B cell (primary cell): ENCODE measurements at regions not wholly inside any gene's neighbourhood (a gene's known extent, or its start where the extent isn't known, plus 50 kb on each side); places are given as distances from the start of the nearest gene placed in this dataset.

ENCODE experiments used
- ATAC-seq: fragments of 200-7000 bp; cut with Tn5 transposase; one replicate; pipeline ENCODE4 v1.10.0; 2021; ENCODE audit warnings: low read depth, mild to moderate bottlenecking, moderate number of reproducible peaks, moderate library complexity
- CTCF ChIA-PET: fragments of 350-600 bp; sonication (Branson Sonifier 250); formaldehyde crosslinking; loops from one replicate; lab custom pipeline; 2021; ENCODE audit warnings: antibody characterized with exemption, inconsistent platforms; lab: Charles Lee
- POLR2A ChIA-PET: fragments of 350-600 bp; sonication (Branson Sonifier 250); formaldehyde crosslinking; loops from one replicate; lab custom pipeline; 2021; ENCODE audit warnings: antibody characterized with exemption; lab: Charles Lee
- DNase-seq: peaks from one replicate; pipeline ENCODE4 v3.0.0; 2013
- H2AFZ ChIP-seq: 2 replicates; pipeline ENCODE4 v1.6.1; 2012; ENCODE audit warnings: mild to moderate bottlenecking, low read depth, low read length; ENCODE audit not compliant: insufficient read depth, poor library complexity, severe bottlenecking
- H3K27ac ChIP-seq, 2 donors: 1 replicate in 1 of 2; 2 replicates in 1 of 2; pipeline ENCODE4 v1.5.1; 2012 to 2013; ENCODE audit warnings: low read length in 2 of 2, mild to moderate bottlenecking in 2 of 2, moderate library complexity in 1 of 2
- H3K27me3 ChIP-seq, 4 experiments: fragments of 200-600 bp in 1 of 4; sonication (generic) in 1 of 4; replicated peaks in 1 of 4; 1 replicate in 2 of 4; 2 replicates in 2 of 4; pipeline versions ENCODE4 v1.6.1 to v1.7.0; 2013 to 2016; ENCODE audit warnings: low read length in 3 of 4, mild to moderate bottlenecking in 2 of 4, mixed read lengths in 1 of 4, moderate library complexity in 1 of 4; ENCODE audit not compliant: insufficient read depth in 4 of 4, control insufficient read depth in 3 of 4; ENCODE audit errors: control extremely low read depth in 1 of 4
- H3K36me3 ChIP-seq, 2 experiments: replicated peaks in 1 of 2; 1 replicate in 1 of 2; 2 replicates in 1 of 2; pipeline versions ENCODE4 v1.6.1 to v1.7.1; 2013; ENCODE audit warnings: low read length in 1 of 2; ENCODE audit not compliant: insufficient read depth in 2 of 2, control insufficient read depth in 1 of 2; ENCODE audit errors: control extremely low read depth in 1 of 2, extremely low read depth in 1 of 2
- H3K4me1 ChIP-seq, 2 donors: fragments of 200-600 bp in 1 of 2; sonication (generic) in 1 of 2; 1 replicate in 1 of 2; 2 replicates in 1 of 2; pipeline versions ENCODE4 v1.5.1 to v1.6.1; 2013 to 2017; ENCODE audit warnings: low read length in 2 of 2; ENCODE audit not compliant: control insufficient read depth in 2 of 2, insufficient read depth in 2 of 2
- H3K4me2 ChIP-seq: replicated peaks from 2 replicates; pipeline ENCODE3; 2012; ENCODE audit warnings: mild to moderate bottlenecking, low read depth, low read length; ENCODE audit not compliant: poor library complexity, severe bottlenecking
- H3K4me3 ChIP-seq, 5 experiments: fragments of 200-600 bp in 1 of 5; sonication (generic) in 1 of 5; 1 replicate in 3 of 5; 2 replicates in 2 of 5; pipeline versions ENCODE4 v1.5.1 to v1.7.0; 2011 to 2016; ENCODE audit warnings: low read length in 4 of 5, mild to moderate bottlenecking in 4 of 5, low read depth in 2 of 5, control low read depth in 1 of 5, moderate library complexity in 1 of 5; ENCODE audit not compliant: insufficient read depth in 1 of 5; ENCODE audit errors: control extremely low read depth in 1 of 5, extremely low read depth in 1 of 5
- H3K79me2 ChIP-seq: fragments of 200-600 bp; sonication (generic); one replicate; pipeline ENCODE4 v1.6.0; 2016; ENCODE audit warnings: low read length; ENCODE audit not compliant: control insufficient read depth, insufficient read depth
- H3K9ac ChIP-seq: fragments of 200-600 bp; sonication (generic); 2 replicates; pipeline ENCODE4 v1.6.1; 2017; ENCODE audit warnings: mild to moderate bottlenecking, low read length, moderate library complexity
- H3K9me3 ChIP-seq, 3 donors: one replicate each; pipeline versions ENCODE4 v1.6.1 to v1.7.1; 2013; ENCODE audit warnings: low read length in 2 of 3; ENCODE audit not compliant: control insufficient read depth in 2 of 3, insufficient read depth in 1 of 3; ENCODE audit errors: control extremely low read depth in 1 of 3
- H4K20me1 ChIP-seq: 2 replicates; pipeline ENCODE4 v1.6.0; 2012; ENCODE audit warnings: mild to moderate bottlenecking, low read length; ENCODE audit not compliant: insufficient read depth, control insufficient read depth, poor library complexity, severe bottlenecking
- H3K27ac Mint-ChIP-seq: one replicate; pipeline ENCODE4 v1.8.0; 2021; ENCODE audit warnings: mixed read lengths
- H3K27me3 Mint-ChIP-seq: one replicate; pipeline ENCODE4 v1.8.0; 2021; ENCODE audit warnings: mixed read lengths
- H3K4me1 Mint-ChIP-seq: one replicate; pipeline ENCODE4 v1.8.0; 2021; ENCODE audit warnings: mixed read lengths
- H3K4me3 Mint-ChIP-seq: one replicate; pipeline ENCODE4 v1.8.0; 2021; ENCODE audit warnings: mixed read lengths
- H3K9me3 Mint-ChIP-seq: one replicate; pipeline ENCODE4 v1.8.0; 2022; ENCODE audit warnings: mixed read lengths; ENCODE audit not compliant: insufficient read depth
- CTCF ChIP-seq: fragments of 200-600 bp; IDR thresholded peaks from one replicate; pipeline ENCODE4 v1.8.0; 2022; ENCODE audit warnings: antibody characterized with exemption, mild to moderate bottlenecking
- EZH2 ChIP-seq: IDR thresholded peaks from 2 replicates; pipeline ENCODE4 v1.6.1; 2012; ENCODE audit warnings: borderline replicate concordance, low read depth, mild to moderate bottlenecking, moderate library complexity, low read length; ENCODE audit not compliant: insufficient read depth, poor library complexity, severe bottlenecking
- WGBS: methylation state at CpG from one replicate; pipeline ENCODE4 v1.1.5; 2013; ENCODE audit warnings: missing lambda C conversion rate; ENCODE audit not compliant: insufficient coverage; 5-methylcytosine and 5-hydroxymethylcytosine counted together
- intact Hi-C: fragments of 100-400 bp; cut with micrococcal nuclease; formaldehyde crosslinking; loops from one replicate; pipeline ENCODE4 v1.10.0; 2022

DNA sequence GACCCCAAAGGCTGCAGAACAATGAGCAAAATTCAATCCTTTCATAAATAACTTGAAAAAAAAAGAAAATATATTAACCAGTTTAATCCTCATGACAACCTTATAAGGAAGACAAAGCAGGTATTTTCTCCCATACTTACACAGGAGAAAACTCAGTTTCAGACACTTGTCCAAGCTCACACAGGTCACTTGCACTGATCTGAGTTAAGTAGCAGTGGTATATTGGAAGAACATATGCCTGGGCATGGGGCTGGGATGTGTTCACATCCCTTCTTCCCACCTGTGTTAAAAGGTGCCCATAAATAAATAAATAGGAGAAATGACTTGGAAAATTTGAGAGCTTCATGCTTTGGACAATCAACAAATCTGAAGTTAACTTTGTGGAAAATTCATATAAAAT, 63.5 kb upstream of the SELENOP start:
- Histone ChIP-seq H3K36me3 (no peaks in the 10 kb centered on the region), H3K27ac (no peak overlapping the region), H3K27me3 (no peaks in the 10 kb centered on the region), H4K20me1 (no peaks in the 10 kb centered on the region), H3K4me3 (no peak overlapping the region), H2AFZ (no peak overlapping the region), H3K4me1 (peaks cover 0 to 3% of the 10 kb centered on the region in 2 donors), H3K79me2 (no peaks in the 10 kb centered on the region), H3K9me3 (no peaks in the 10 kb centered on the region), H3K4me2 (no peak overlapping the region), H3K9ac (no peak overlapping the region)
- H3K9me3 Mint-ChIP-seq, result no peaks in the 10 kb centered on the region
- ChIA-PET POLR2A (no interaction called here), CTCF (interaction anchor here (0.8 kb wide), 1 partner anchor 14 kb away, joined by 3 read pairs; no protein-coding TSS in a partner anchor)
- no peak overlapping the region for H3K27ac Mint-ChIP-seq
- TF ChIP-seq EZH2, result no peak
- no peak for TF ChIP-seq CTCF
- no peak for ATAC-seq
- peaks cover 6% of the 10 kb centered on the region for H3K4me1 Mint-ChIP-seq
- DNase-seq, result no peak
- intact Hi-C loops, result no loop called here
- no peak overlapping the region for H3K4me3 Mint-ChIP-seq
- H3K27me3 Mint-ChIP-seq, result peaks cover 14% of the 10 kb centered on the region

- Mint-ChIP-seq H3K4me1 (peaks cover 6% of the 10 kb centered on the region), H3K27me3 (peaks cover 17% of the 10 kb centered on the region), H3K27ac (no peak overlapping the region), H3K9me3 (peaks cover 3% of the 10 kb centered on the region), H3K4me3 (no peak overlapping the region)
- ATAC-seq (no peak), DNase-seq (no peak)
- no peak overlapping the region for H3K27ac ChIP-seq
- POLR2A ChIA-PET, result no interaction called here
- no peak for TF ChIP-seq EZH2
- TF ChIP-seq CTCF, result no peak
- CTCF ChIA-PET, result interaction anchor here (0.8 kb wide), 1 partner anchor 15 kb away, joined by 3 read pairs; no protein-coding TSS in a partner anchor
- no peaks in the 10 kb centered on the region for H3K9me3 ChIP-seq
- H4K20me1 ChIP-seq, result no peaks in the 10 kb centered on the region
- H3K9ac ChIP-seq, result no peak overlapping the region
- H3K36me3 ChIP-seq, result no peaks in the 10 kb centered on the region
- H3K27me3 ChIP-seq, result no peaks in the 10 kb centered on the region
- intact Hi-C loops, result no loop called here
- peaks cover 0 to 3% of the 10 kb centered on the region in 2 donors for H3K4me1 ChIP-seq
- H3K4me2 ChIP-seq, result no peak overlapping the region
- H2AFZ ChIP-seq, result no peak overlapping the region
- no peaks in the 10 kb centered on the region for H3K79me2 ChIP-seq
- 100% methylated on average over 1 of the region's 2 CpGs for WGBS
- no peak overlapping the region for H3K4me3 ChIP-seq
Measured at GRCh38 chr5:42874621-42875198, 63.0 kb upstream of the SELENOP start.
